Heart right ventricle (tissue), 16 donors: ENCODE measurements at regions not wholly inside any gene's neighbourhood (a gene's known extent, or its start where the extent isn't known, plus 50 kb on each side); places are given as distances from the start of the nearest gene placed in this dataset.

ENCODE experiments used
- ATAC-seq, 8 donors: fragments of 200-7000 bp; cut with Tn5 transposase; one replicate each; pipeline ENCODE4 v1.9.1; 2020; ENCODE audit warnings: mild to moderate bottlenecking in 8 of 8, moderate library complexity in 8 of 8, moderate number of reproducible peaks in 1 of 8
- DNase-seq, 2 donors: peaks; one replicate each; pipeline ENCODE4 v3.0.0-alpha.2; 2020
- H3K27ac ChIP-seq, 10 donors: fragments of 200-600 bp; sonication (generic) in 2 of 10; one replicate each; pipeline versions ENCODE4 v1.5.0 to v1.8.0; 2020 to 2022; ENCODE audit warnings: mild to moderate bottlenecking in 3 of 10
- H3K27me3 ChIP-seq, 7 donors: fragments of 200-600 bp; one replicate each; pipeline ENCODE4 v1.8.0; 2021 to 2022; ENCODE audit warnings: mild to moderate bottlenecking in 2 of 7
- H3K36me3 ChIP-seq, 9 donors: fragments of 200-600 bp; sonication (generic) in 1 of 9; one replicate each; pipeline versions ENCODE4 v1.5.0 to v1.8.0; 2020 to 2022; ENCODE audit warnings: mild to moderate bottlenecking in 2 of 9
- H3K4me1 ChIP-seq, 9 donors: fragments of 200-600 bp; sonication (generic) in 1 of 9; one replicate each; pipeline versions ENCODE4 v1.5.0 to v1.8.0; 2020 to 2022; ENCODE audit warnings: mild to moderate bottlenecking in 4 of 9
- H3K4me3 ChIP-seq, 10 donors: fragments of 200-600 bp; sonication (generic) in 2 of 10; one replicate each; pipeline versions ENCODE4 v1.5.0 to v1.8.0; 2020 to 2022; ENCODE audit warnings: mild to moderate bottlenecking in 7 of 10, moderate library complexity in 2 of 10
- H3K9me3 ChIP-seq, 11 donors: fragments of 200-600 bp in 10 of 11; sonication (generic) in 2 of 11; one replicate each; pipeline versions ENCODE4 v1.5.0 to v1.8.0; 2013 to 2022; ENCODE audit warnings: mild to moderate bottlenecking in 2 of 11, control low read depth in 1 of 11, moderate library complexity in 1 of 11
- WGBS, 2 donors: extraction: QIAGEN DNeasy Blood & Tissue Kit; methylation state at CpG; one replicate each; pipeline ENCODE4 v1.1.7; 2013; ENCODE audit warnings: inconsistent platforms in 1 of 2; 5-methylcytosine and 5-hydroxymethylcytosine counted together
- intact Hi-C, 10 donors: fragments of 100-400 bp; cut with DNase I; formaldehyde crosslinking; loops; one replicate each; pipeline versions ENCODE4 v1.11.1 to v1.14.2; 2022
- TF ChIP-seq, protein P1 (sequence below), 9 donors: fragments of 200-600 bp; sonication (generic) in 2 of 9; IDR thresholded peaks; one replicate each; pipeline versions ENCODE4 v1.5.0 to v1.8.0; 2021 to 2022; ENCODE audit warnings: antibody characterized with exemption in 9 of 9, mild to moderate bottlenecking in 5 of 9, moderate library complexity in 1 of 9
- donor health status: Arrhythmogenic right ventricular cardiomyopathy.
- donor health status: ischemic (EF 13 %, LVEDD 7.1; RV severe dilation, severe dysfunction).
- donor health status: healthy with polysubstance abuse.
- donor health status: DM: no; HTN: yes; CAD: no.
- donor health status: DM: no; HTN: no; CAD: no.
- donor health status: ischemic (EF 25% LVEDD 6.9; RV normal size, moderate dysfunction).
- donor health status: ischemic (EF 25% LVEDD 5.7; RV mildly dilated, moderate dysfunction).
- donor health status: healthy.
- donor health status: DM: yes; HTN: yes; CAD: no.
- donor health status: Ischemic cardiomyopathy.
- donor health status: ischemic (EF 35%, LVEDD 5.7; RV mildly dilated, moderate dysfunction).
- donor health status: nonischemic (EF 11% LVEDD 7.7; RV severe dilation, severe dysfunction).
- donor health status: DM: yes; HTN: yes; CAD: no.
- donor health status: PGD.
- donor health status: ischemic (EF 29% LVEDD 5.4; RV normal size, mild dysfunction).
- donor health status: nonischemic (EF 23%, LVEDD 6.1; RV moderate dilation, normal function).

DNA sequence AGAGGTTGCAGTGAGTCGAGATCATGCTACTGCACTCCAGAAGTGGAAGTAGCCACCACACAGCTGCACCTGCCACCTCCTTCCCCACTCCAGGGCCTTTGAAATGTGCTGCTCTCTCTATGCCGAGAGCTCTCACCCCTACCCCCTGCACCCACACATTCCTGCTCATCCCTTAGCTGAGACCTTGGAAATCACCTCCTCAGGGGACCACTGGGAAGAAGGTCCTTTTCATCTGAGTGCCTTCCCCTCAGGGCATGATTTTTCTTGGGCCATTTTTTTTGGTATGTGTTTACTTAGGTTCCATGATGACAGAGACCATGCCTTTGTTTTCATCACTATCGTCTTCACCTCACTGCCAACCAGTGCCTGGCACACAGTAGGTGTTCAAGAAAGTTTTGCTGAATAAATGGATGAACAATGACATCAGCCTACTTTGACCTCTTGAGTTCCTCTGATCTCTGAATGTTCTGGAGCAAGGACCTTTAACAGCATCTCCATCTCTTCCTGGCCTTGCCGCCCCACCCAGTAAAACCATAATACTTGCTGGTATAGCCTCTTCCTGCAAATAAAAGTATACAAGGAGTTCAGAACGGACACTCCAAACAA is 166.6 kb upstream of the KLF14 start:
- Histone ChIP-seq H3K9me3 (no peaks in the 10 kb centered on the region), H3K27ac (peak overlapping the region in 8 of 10 donors; percentile 31 to 80 (median 56)), H3K4me1 (peaks cover 16 to 97% (median 66%) of the 10 kb centered on the region in 9 donors), H3K4me3 (no peak overlapping the region), H3K36me3 (peaks cover 0 to 81% (median 3%) of the 10 kb centered on the region in 9 donors), H3K27me3 (no peaks in the 10 kb centered on the region)
- ATAC-seq (no peak), DNase-seq (no peak)
- intact Hi-C loops, result loop anchor here in 1 of 10 donors (5.0 kb wide), 1 partner anchor 102 kb away; no protein-coding TSS in a partner anchor
- WGBS, 2 donors, result 84 to 89% methylated on average over 5 of the region's 5 CpGs
- TF ChIP-seq, protein P1, sequence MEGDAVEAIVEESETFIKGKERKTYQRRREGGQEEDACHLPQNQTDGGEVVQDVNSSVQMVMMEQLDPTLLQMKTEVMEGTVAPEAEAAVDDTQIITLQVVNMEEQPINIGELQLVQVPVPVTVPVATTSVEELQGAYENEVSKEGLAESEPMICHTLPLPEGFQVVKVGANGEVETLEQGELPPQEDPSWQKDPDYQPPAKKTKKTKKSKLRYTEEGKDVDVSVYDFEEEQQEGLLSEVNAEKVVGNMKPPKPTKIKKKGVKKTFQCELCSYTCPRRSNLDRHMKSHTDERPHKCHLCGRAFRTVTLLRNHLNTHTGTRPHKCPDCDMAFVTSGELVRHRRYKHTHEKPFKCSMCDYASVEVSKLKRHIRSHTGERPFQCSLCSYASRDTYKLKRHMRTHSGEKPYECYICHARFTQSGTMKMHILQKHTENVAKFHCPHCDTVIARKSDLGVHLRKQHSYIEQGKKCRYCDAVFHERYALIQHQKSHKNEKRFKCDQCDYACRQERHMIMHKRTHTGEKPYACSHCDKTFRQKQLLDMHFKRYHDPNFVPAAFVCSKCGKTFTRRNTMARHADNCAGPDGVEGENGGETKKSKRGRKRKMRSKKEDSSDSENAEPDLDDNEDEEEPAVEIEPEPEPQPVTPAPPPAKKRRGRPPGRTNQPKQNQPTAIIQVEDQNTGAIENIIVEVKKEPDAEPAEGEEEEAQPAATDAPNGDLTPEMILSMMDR (IDR thresholded peaks at IDR 0.05), result no peak

DNA sequence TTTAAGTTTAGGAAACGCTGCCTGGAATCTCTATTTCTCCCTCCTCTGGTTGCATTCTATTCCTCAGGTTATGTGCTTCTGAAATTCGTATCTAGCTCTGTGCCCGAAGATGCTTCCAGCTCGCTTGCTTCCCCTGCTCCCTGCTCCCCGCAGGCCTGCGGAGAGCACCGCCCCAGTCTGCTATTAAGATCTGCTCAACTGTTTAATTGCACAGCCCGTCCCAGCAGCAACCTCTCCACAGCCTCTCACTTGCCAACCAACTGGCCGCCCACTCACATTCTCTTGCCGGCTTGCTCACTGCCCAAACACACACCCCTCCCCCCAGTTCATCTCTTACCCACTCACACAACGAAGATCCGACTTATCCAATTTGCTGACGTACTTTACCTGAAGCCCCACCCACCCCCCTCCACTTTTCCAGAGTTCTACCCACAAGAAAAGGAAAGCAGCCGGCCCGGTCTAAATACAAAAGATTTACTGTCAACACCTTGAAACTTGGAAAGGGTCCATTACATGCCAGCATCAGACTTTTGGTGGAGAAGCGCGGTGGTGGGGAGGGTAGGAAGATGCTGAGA is 167.3 kb upstream of the KLF14 start:
- intact Hi-C loops, result loop anchor here in 1 of 10 donors (5.0 kb wide), 1 partner anchor 101 kb away; no protein-coding TSS in a partner anchor
- DNase-seq (peak; percentile 48 to 75), ATAC-seq (peak; percentile 53 to 79 (median 71))
- no peak overlapping the region for H3K4me3 ChIP-seq
- peak overlapping the region in 9 of 10 donors; percentile 15 to 80 (median 66) for H3K27ac ChIP-seq
- H3K27me3 ChIP-seq, result no peaks in the 10 kb centered on the region
- H3K4me1 ChIP-seq, result peaks cover 16 to 97% (median 70%) of the 10 kb centered on the region in 9 donors
- TF ChIP-seq, protein P1 (IDR thresholded peaks at IDR 0.05), result no peak
- WGBS, 2 donors, result 27 to 33% methylated on average over 17 of the region's 17 CpGs
- H3K36me3 ChIP-seq, result peaks cover 0 to 74% (median 2%) of the 10 kb centered on the region in 9 donors
- no peaks in the 10 kb centered on the region for H3K9me3 ChIP-seq

DNA sequence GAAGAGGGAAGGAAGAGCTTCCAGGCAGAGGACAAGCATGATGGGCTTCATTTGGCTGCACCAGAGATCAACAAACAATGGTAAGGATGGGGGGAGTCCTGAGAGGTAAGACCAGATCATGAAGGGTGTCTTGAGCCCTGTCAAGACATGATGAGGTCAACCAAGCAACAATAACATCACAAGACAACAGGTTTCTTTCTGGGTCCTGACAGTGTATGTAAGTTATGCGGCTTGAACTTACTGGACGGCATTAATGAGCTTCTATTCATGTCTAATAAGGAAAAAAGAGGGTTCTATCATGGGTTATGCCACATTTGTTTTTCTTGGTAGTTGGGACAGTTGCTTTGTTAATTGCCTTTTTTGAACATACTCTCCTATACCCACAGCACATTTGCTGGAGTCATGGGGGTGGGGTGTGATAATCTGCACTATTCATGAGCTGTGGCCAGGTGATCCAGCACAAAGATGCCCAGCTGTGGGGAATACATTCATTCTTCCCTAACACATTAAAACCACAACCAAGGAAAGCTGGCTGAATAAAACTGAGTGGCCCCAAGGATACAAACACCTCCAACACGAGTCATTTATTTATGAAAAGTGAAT is 168.8 kb upstream of the KLF14 start:
- Histone ChIP-seq H3K4me3 (no peak overlapping the region), H3K9me3 (no peaks in the 10 kb centered on the region), H3K4me1 (peaks cover 16 to 81% (median 62%) of the 10 kb centered on the region in 9 donors), H3K36me3 (peaks cover 0 to 59% (median 0%) of the 10 kb centered on the region in 9 donors), H3K27ac (peak overlapping the region in 8 of 10 donors; percentile 54 to 80 (median 68)), H3K27me3 (no peaks in the 10 kb centered on the region)
- TF ChIP-seq, protein P1 (IDR thresholded peaks at IDR 0.05), result no peak
- 87 to 96% methylated on average over 3 of the region's 3 CpGs for WGBS, 2 donors
- intact Hi-C loops, result loop anchor here in 1 of 10 donors (5.0 kb wide), 1 partner anchor 99 kb away; no protein-coding TSS in a partner anchor
- DNase-seq (no peak), ATAC-seq (no peak)

- peaks cover 16 to 77% (median 62%) of the 10 kb centered on the region in 9 donors for H3K4me1 ChIP-seq
- H3K9me3 ChIP-seq, result no peaks in the 10 kb centered on the region
- peaks cover 0 to 59% (median 0%) of the 10 kb centered on the region in 9 donors for H3K36me3 ChIP-seq
- TF ChIP-seq, protein P1 (IDR thresholded peaks at IDR 0.05), result no peak
- H3K27me3 ChIP-seq, result no peaks in the 10 kb centered on the region
- intact Hi-C loops, result loop anchor here in 1 of 10 donors (5.0 kb wide), 1 partner anchor 99 kb away; no protein-coding TSS in a partner anchor
- DNase-seq (no peak), ATAC-seq (peak; percentile 36 to 73 (median 62))
- H3K4me3 ChIP-seq, result no peak overlapping the region
- 51 to 63% methylated on average over 8 of the region's 8 CpGs for WGBS, 2 donors
- peak overlapping the region; percentile 18 to 80 (median 64) for H3K27ac ChIP-seq
These were observed 169.5 kb upstream of the KLF14 start for GRCh38 chr7:130903358-130903974.
